ENCODE measurements at regions not wholly inside any gene's neighbourhood (a gene's known extent, or its start where the extent isn't known, plus 50 kb on each side); places are given as distances from the start of the nearest gene placed in this dataset.
"Not testable (repeated sequence)": the region's sequence is repeated elsewhere in the genome, so short reads cannot be mapped to it uniquely, and the experiment has no call there.

- H3K36me3 Mint-ChIP-seq (ENCODE audit: low read depth), result no peaks in the 10 kb centered on the region
- peaks cover 34% of the 10 kb centered on the region for H3K9me3 Mint-ChIP-seq
- peaks cover 3% of the 10 kb centered on the region; the same call in 1 of the 2 replicates for H3K27me3 Mint-ChIP-seq (ENCODE audit: insufficient read depth)
- no peak overlapping the region for H3K4me3 Mint-ChIP-seq
- DNase-seq, result no peak
- no peak for TF ChIP-seq CTCF (IDR thresholded peaks at IDR 0.05)
- no peaks in the 10 kb centered on the region for H3K4me1 Mint-ChIP-seq (ENCODE audit: low read depth)
- H3K27ac Mint-ChIP-seq, result no peak overlapping the region
Measured at GRCh38 chr2:114352988-114353387, 89.5 kb upstream of the DPP10 start.

GRCh38 chr2:114354199-114354598, 88.2 kb upstream of the DPP10 start:
- no peak overlapping the region for H3K27ac Mint-ChIP-seq
- H3K4me1 Mint-ChIP-seq (ENCODE audit: low read depth), result no peaks in the 10 kb centered on the region
- DNase-seq, result no peak
- no peak overlapping the region for H3K4me3 Mint-ChIP-seq
- H3K27me3 Mint-ChIP-seq (ENCODE audit: insufficient read depth), result peaks cover 3% of the 10 kb centered on the region; the same call in 1 of the 2 replicates
- H3K36me3 Mint-ChIP-seq (ENCODE audit: low read depth), result no peaks in the 10 kb centered on the region
- no peak for TF ChIP-seq CTCF (IDR thresholded peaks at IDR 0.05)
- H3K9me3 Mint-ChIP-seq, result peaks cover 28% of the 10 kb centered on the region

- H3K27me3 Mint-ChIP-seq (ENCODE audit: insufficient read depth), result peaks cover 1% of the 10 kb centered on the region; the same call in 1 of the 2 replicates
- no peaks in the 10 kb centered on the region for H3K4me1 Mint-ChIP-seq (ENCODE audit: low read depth)
- peaks cover 13% of the 10 kb centered on the region; the same call in 1 of the 2 replicates for H3K36me3 Mint-ChIP-seq (ENCODE audit: low read depth)
- TF ChIP-seq CTCF (IDR thresholded peaks at IDR 0.05), result no peak
- no peak for DNase-seq
- H3K27ac Mint-ChIP-seq, result no peak overlapping the region
- H3K9me3 Mint-ChIP-seq, result peaks cover 45% of the 10 kb centered on the region
- no peak overlapping the region for H3K4me3 Mint-ChIP-seq
Measured at GRCh38 chr2:114368705-114369104, 73.7 kb upstream of the DPP10 start.

GRCh38 chr2:114371721-114372120, 70.7 kb upstream of the DPP10 start:
- not testable (repeated sequence) for H3K4me3 Mint-ChIP-seq; H3K4me1 Mint-ChIP-seq (ENCODE audit: low read depth); DNase-seq; H3K27me3 Mint-ChIP-seq (ENCODE audit: insufficient read depth); H3K27ac Mint-ChIP-seq
- Mint-ChIP-seq H3K36me3 (ENCODE audit: low read depth) (peaks cover 13% of the 10 kb centered on the region; the same call in 1 of the 2 replicates), H3K9me3 (peaks cover 38% of the 10 kb centered on the region)

GRCh38 chr2:114373591-114373990, 68.8 kb upstream of the DPP10 start:
- no peak for DNase-seq
- no peaks in the 10 kb centered on the region for H3K4me1 Mint-ChIP-seq (ENCODE audit: low read depth)
- no peak overlapping the region for H3K4me3 Mint-ChIP-seq
- H3K36me3 Mint-ChIP-seq (ENCODE audit: low read depth), result peaks cover 10% of the 10 kb centered on the region; the same call in 1 of the 2 replicates
- no peak overlapping the region for H3K27ac Mint-ChIP-seq
- no peaks in the 10 kb centered on the region for H3K27me3 Mint-ChIP-seq (ENCODE audit: insufficient read depth)
- TF ChIP-seq CTCF (IDR thresholded peaks at IDR 0.05), result no peak
- H3K9me3 Mint-ChIP-seq, result peaks cover 25% of the 10 kb centered on the region

- H3K9me3 Mint-ChIP-seq, result peaks cover 11% of the 10 kb centered on the region
- H3K4me1 Mint-ChIP-seq (ENCODE audit: low read depth), result no peaks in the 10 kb centered on the region
- no peak overlapping the region for H3K27ac Mint-ChIP-seq
- no peak for TF ChIP-seq CTCF (IDR thresholded peaks at IDR 0.05)
- H3K36me3 Mint-ChIP-seq (ENCODE audit: low read depth), result no peaks in the 10 kb centered on the region
- DNase-seq, result no peak
- no peak overlapping the region for H3K4me3 Mint-ChIP-seq
- H3K27me3 Mint-ChIP-seq (ENCODE audit: insufficient read depth), result no peaks in the 10 kb centered on the region; the same call in 1 of the 2 replicates
Measured at GRCh38 chr2:114384441-114384840, 58.0 kb upstream of the DPP10 start.
